WTC11 (cell line): ENCODE measurements at regions not wholly inside any gene's neighbourhood (a gene's known extent, or its start where the extent isn't known, plus 50 kb on each side); places are given as distances from the start of the nearest gene placed in this dataset.

Experiments
- ATAC-seq: fragments of 200-7000 bp; cut with Tn5 transposase; 2 replicates; pipeline ENCODE4 v1.10.0; 2021; ENCODE audit warnings: mild to moderate bottlenecking, moderate library complexity
- CTCF ChIA-PET: fragments of 300-600 bp; sonication (Branson Sonifier 250); formaldehyde crosslinking; loops from one replicate; lab custom pipeline; 2021; ENCODE audit warnings: antibody characterized with exemption; lab: Charles Lee
- POLR2A ChIA-PET: fragments of 350-600 bp; sonication (Branson Sonifier 250); formaldehyde crosslinking; loops from one replicate; lab custom pipeline; 2021; ENCODE audit warnings: antibody characterized with exemption; lab: Charles Lee
- DNase-seq: peaks from one replicate; pipeline ENCODE4 v3.0.0; 2021; ENCODE audit warnings: low spot score
- H3K27ac Mint-ChIP-seq: 2 replicates; pipeline ENCODE4 v1.8.0; 2021; ENCODE audit warnings: mixed read lengths
- H3K27me3 Mint-ChIP-seq: 2 replicates; pipeline ENCODE4 v1.8.0; 2021; ENCODE audit warnings: low read depth, mild to moderate bottlenecking, moderate library complexity, mixed read lengths
- H3K36me3 Mint-ChIP-seq: 2 replicates; pipeline ENCODE4 v1.8.0; 2021; ENCODE audit warnings: mixed read lengths
- H3K4me1 Mint-ChIP-seq: 2 replicates; pipeline ENCODE4 v1.8.0; 2022; ENCODE audit warnings: mixed read lengths
- H3K4me3 Mint-ChIP-seq: 2 replicates; pipeline ENCODE4 v1.8.0; 2021; ENCODE audit warnings: mild to moderate bottlenecking, moderate library complexity, mixed read lengths
- H3K9me3 Mint-ChIP-seq: 2 replicates; pipeline ENCODE4 v1.8.0; 2021; ENCODE audit warnings: mixed read lengths
- ATF1 ChIP-seq: sonication (generic); formaldehyde crosslinking; IDR thresholded peaks from 2 replicates; pipeline ENCODE4 v1.8.1; 2023; ENCODE audit warnings: mild to moderate bottlenecking, moderate library complexity, missing genetic modification reagents
- CREB1 ChIP-seq: sonication (generic); formaldehyde crosslinking; IDR thresholded peaks from 2 replicates; pipeline ENCODE4 v1.8.0; 2023; ENCODE audit warnings: mild to moderate bottlenecking, missing genetic modification reagents
- CREM ChIP-seq: sonication (generic); formaldehyde crosslinking; IDR thresholded peaks from 2 replicates; pipeline ENCODE4 v1.8.1; 2022; ENCODE audit warnings: mild to moderate bottlenecking, missing genetic modification reagents, moderate library complexity
- ETV6 ChIP-seq: sonication (generic); formaldehyde crosslinking; IDR thresholded peaks from 2 replicates; pipeline ENCODE4 v1.8.1; 2022; ENCODE audit warnings: mild to moderate bottlenecking, missing genetic modification reagents
- FOXK1 ChIP-seq: sonication (generic); formaldehyde crosslinking; IDR thresholded peaks from 2 replicates; pipeline ENCODE4 v1.8.0; 2022; ENCODE audit warnings: mild to moderate bottlenecking, moderate library complexity, missing genetic modification reagents
- GRHL2 ChIP-seq: fragments of 250-450 bp; sonication (Bioruptor Pico); IDR thresholded peaks from 2 replicates; pipeline ENCODE4 v1.8.0; 2022; ENCODE audit warnings: mild to moderate bottlenecking, moderate library complexity; ENCODE audit not compliant: insufficient replicate concordance, severe bottlenecking
- JAZF1 ChIP-seq: fragments of 250-450 bp; sonication (Bioruptor Pico); IDR thresholded peaks from 2 replicates; pipeline ENCODE4 v1.9.0; 2021; ENCODE audit warnings: moderate library complexity, mild to moderate bottlenecking, inconsistent platforms
- KAT7 ChIP-seq: sonication (generic); formaldehyde crosslinking; IDR thresholded peaks from 2 replicates; pipeline ENCODE4 v1.8.1; 2023; ENCODE audit warnings: missing genetic modification reagents, mild to moderate bottlenecking, borderline replicate concordance
- NFATC4 ChIP-seq: fragments of 250-450 bp; sonication (Bioruptor Pico); IDR thresholded peaks from 2 replicates; pipeline ENCODE4 v1.9.0; 2021; ENCODE audit warnings: mild to moderate bottlenecking
- OVOL2 ChIP-seq: fragments of 250-450 bp; sonication (Bioruptor Pico); IDR thresholded peaks from 2 replicates; pipeline ENCODE4 v1.9.0; 2021; ENCODE audit warnings: mild to moderate bottlenecking, borderline replicate concordance
- SMAD3 ChIP-seq: sonication (generic); formaldehyde crosslinking; IDR thresholded peaks from 2 replicates; pipeline ENCODE4 v1.8.0; 2022; ENCODE audit warnings: missing genetic modification reagents, mild to moderate bottlenecking, borderline replicate concordance
- SOX15 ChIP-seq: fragments of 250-450 bp; sonication (Bioruptor Pico); IDR thresholded peaks from 2 replicates; pipeline ENCODE4 v1.9.0; 2021; ENCODE audit warnings: mild to moderate bottlenecking
- TEAD4 ChIP-seq: sonication (generic); formaldehyde crosslinking; IDR thresholded peaks from 2 replicates; pipeline ENCODE4 v1.8.0; 2022; ENCODE audit warnings: mild to moderate bottlenecking, missing genetic modification reagents
- ZNF121 ChIP-seq: sonication (generic); formaldehyde crosslinking; IDR thresholded peaks from 2 replicates; pipeline ENCODE4 v1.8.0; 2023; ENCODE audit warnings: missing genetic modification reagents
- ZNF138 ChIP-seq: sonication (generic); formaldehyde crosslinking; conservative IDR thresholded peaks from 2 replicates; pipeline ENCODE4 v1.8.1; 2022; ENCODE audit warnings: mild to moderate bottlenecking, moderate library complexity, missing genetic modification reagents
- ZNF423 ChIP-seq: fragments of 250-450 bp; sonication (Bioruptor Pico); IDR thresholded peaks from 2 replicates; pipeline ENCODE4 v2.1.2; 2022; ENCODE audit warnings: mild to moderate bottlenecking, moderate library complexity
- TF ChIP-seq, protein P1 (sequence below): sonication (generic); formaldehyde crosslinking; IDR thresholded peaks from 2 replicates; pipeline ENCODE4 v1.8.1; 2022; ENCODE audit warnings: mild to moderate bottlenecking, moderate library complexity, missing genetic modification reagents
- TF ChIP-seq, protein P2 (sequence below): fragments of 250-450 bp; sonication (Bioruptor Pico); IDR thresholded peaks from 2 replicates; pipeline ENCODE4 v2.1.2; 2022; ENCODE audit warnings: mild to moderate bottlenecking, moderate library complexity
- TF ChIP-seq, protein P3 (sequence below): sonication (generic); formaldehyde crosslinking; IDR thresholded peaks from 2 replicates; pipeline ENCODE4 v1.8.0; 2022; ENCODE audit warnings: mild to moderate bottlenecking, missing genetic modification reagents
- TF ChIP-seq, protein P4 (sequence below): sonication (generic); formaldehyde crosslinking; conservative IDR thresholded peaks from 2 replicates; pipeline ENCODE4 v1.8.1; 2022; ENCODE audit warnings: mild to moderate bottlenecking, missing genetic modification reagents
- TF ChIP-seq, protein P5 (sequence below): fragments of 250-450 bp; sonication (Bioruptor Pico); IDR thresholded peaks from 2 replicates; pipeline ENCODE4 v1.8.0; 2021; ENCODE audit warnings: mild to moderate bottlenecking
- TF ChIP-seq, protein P6 (sequence below): fragments of 250-450 bp; sonication (Bioruptor Pico); IDR thresholded peaks from 2 replicates; pipeline ENCODE4 v1.9.0; 2021; ENCODE audit warnings: mild to moderate bottlenecking
- TF ChIP-seq, protein P7 (sequence below): fragments of 200-600 bp; IDR thresholded peaks from 2 replicates; pipeline ENCODE4 v1.8.0; 2022; ENCODE audit warnings: antibody characterized with exemption

DNA sequence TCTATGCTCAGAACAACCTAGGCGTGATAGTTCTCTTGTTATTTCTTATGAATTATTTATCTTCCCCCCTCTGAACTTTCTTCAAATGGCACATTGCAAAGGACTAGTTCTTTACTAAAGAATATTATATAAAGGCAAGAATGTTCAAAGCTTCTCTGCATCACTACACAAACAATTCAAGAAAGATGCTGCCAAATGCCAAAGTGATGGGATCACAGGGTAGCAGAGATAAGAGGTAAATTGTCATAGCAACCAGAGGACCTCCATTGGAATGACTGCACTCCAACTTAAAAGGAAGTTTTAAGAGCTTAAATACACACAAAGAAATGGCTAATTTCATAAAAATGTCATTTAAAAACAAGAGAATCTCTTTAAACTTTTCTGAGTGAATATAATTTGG, 72.8 kb downstream of the AQP4 start (continued):
- TF ChIP-seq, protein P1, sequence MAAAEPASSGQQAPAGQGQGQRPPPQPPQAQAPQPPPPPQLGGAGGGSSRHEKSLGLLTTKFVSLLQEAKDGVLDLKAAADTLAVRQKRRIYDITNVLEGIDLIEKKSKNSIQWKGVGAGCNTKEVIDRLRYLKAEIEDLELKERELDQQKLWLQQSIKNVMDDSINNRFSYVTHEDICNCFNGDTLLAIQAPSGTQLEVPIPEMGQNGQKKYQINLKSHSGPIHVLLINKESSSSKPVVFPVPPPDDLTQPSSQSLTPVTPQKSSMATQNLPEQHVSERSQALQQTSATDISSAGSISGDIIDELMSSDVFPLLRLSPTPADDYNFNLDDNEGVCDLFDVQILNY (CRISPR knock-in tag), result no peak
- TF ChIP-seq, protein P2, sequence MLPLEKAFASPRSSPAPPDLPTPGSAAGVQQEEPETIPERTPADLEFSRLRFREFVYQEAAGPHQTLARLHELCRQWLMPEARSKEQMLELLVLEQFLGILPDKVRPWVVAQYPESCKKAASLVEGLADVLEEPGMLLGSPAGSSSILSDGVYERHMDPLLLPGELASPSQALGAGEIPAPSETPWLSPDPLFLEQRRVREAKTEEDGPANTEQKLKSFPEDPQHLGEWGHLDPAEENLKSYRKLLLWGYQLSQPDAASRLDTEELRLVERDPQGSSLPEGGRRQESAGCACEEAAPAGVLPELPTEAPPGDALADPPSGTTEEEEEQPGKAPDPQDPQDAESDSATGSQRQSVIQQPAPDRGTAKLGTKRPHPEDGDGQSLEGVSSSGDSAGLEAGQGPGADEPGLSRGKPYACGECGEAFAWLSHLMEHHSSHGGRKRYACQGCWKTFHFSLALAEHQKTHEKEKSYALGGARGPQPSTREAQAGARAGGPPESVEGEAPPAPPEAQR (CRISPR knock-in tag), result no peak
- TF ChIP-seq ZNF423, result no peak
- no peak for TF ChIP-seq CREM
- TF ChIP-seq, protein P3, sequence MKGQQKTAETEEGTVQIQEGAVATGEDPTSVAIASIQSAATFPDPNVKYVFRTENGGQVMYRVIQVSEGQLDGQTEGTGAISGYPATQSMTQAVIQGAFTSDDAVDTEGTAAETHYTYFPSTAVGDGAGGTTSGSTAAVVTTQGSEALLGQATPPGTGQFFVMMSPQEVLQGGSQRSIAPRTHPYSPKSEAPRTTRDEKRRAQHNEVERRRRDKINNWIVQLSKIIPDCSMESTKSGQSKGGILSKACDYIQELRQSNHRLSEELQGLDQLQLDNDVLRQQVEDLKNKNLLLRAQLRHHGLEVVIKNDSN (CRISPR knock-in tag), result no peak

DNA sequence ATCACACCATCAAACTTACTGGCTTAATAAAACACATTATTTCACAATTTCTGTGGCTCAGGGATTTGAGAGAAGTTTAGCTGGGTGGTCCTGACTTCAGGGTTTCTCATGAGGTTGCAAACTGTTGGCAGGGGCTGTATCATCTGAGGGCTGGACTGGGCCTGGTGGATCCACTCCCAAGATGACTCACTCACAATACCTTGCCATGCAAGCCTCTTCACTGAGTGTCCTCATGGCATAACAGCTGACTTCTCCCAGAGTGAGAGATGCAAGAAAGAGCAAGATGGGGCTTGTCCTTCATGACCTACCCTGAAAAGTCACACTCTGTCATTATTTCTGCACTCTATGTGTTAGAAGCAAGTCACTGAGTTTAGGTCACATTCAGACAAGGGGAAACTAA, 73.8 kb downstream of the AQP4 start:
- CTCF ChIA-PET, result no interaction called here
- H3K4me1 Mint-ChIP-seq, result no peaks in the 10 kb centered on the region
- TF ChIP-seq KAT7 (CRISPR knock-in tag), result no peak
- no peak for TF ChIP-seq GRHL2 (CRISPR knock-in tag)
- no peak for TF ChIP-seq SMAD3 (CRISPR knock-in tag)
- no peak for TF ChIP-seq OVOL2 (CRISPR knock-in tag)
- no peak overlapping the region for H3K4me3 Mint-ChIP-seq
- POLR2A ChIA-PET, result no interaction called here
- no peaks in the 10 kb centered on the region for H3K36me3 Mint-ChIP-seq
- ATAC-seq (no peak), DNase-seq (no peak)
- no peak overlapping the region for H3K27ac Mint-ChIP-seq
- H3K27me3 Mint-ChIP-seq, result no peaks in the 10 kb centered on the region; the same call in 1 of the 2 replicates
- peaks cover 5% of the 10 kb centered on the region for H3K9me3 Mint-ChIP-seq

DNA sequence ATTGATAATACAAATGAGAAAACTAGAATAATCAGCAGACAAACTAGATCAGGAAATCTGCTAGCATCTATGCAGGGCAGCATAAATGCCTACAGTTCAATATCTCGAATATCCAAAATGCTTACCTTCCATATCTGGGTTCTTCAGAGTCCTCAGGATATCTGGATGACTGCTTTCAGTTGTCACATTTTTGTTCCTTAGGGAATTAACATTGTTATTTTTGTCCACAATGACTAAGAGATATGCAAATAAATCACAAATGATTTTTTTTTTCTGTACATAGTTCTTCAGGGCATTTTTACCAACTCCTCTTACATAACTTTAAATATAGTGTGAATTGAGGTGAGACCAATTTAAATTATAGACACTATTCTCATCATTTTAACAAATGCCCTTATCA, 80.9 kb downstream of the AQP4 start:
- peaks cover 26% of the 10 kb centered on the region for H3K4me1 Mint-ChIP-seq
- H3K27ac Mint-ChIP-seq, result no peak overlapping the region
- H3K4me3 Mint-ChIP-seq, result no peak overlapping the region
- no peak for DNase-seq
- ChIA-PET CTCF (no interaction called here), POLR2A (no interaction called here)
- peaks cover 4% of the 10 kb centered on the region for H3K27me3 Mint-ChIP-seq
- H3K9me3 Mint-ChIP-seq, result no peaks in the 10 kb centered on the region
- ATAC-seq, result no peak
- no peaks in the 10 kb centered on the region for H3K36me3 Mint-ChIP-seq
- TF ChIP-seq ETV6, result no peak
- TF ChIP-seq SOX15 (CRISPR knock-in tag), result no peak
- no peak for TF ChIP-seq CREB1 (CRISPR knock-in tag)
- TF ChIP-seq, protein P4, sequence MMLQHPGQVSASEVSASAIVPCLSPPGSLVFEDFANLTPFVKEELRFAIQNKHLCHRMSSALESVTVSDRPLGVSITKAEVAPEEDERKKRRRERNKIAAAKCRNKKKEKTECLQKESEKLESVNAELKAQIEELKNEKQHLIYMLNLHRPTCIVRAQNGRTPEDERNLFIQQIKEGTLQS (CRISPR knock-in tag), result no peak
- TF ChIP-seq, protein P1 (CRISPR knock-in tag), result no peak
- no peak for TF ChIP-seq ZNF138 (CRISPR knock-in tag)
- TF ChIP-seq, protein P5, sequence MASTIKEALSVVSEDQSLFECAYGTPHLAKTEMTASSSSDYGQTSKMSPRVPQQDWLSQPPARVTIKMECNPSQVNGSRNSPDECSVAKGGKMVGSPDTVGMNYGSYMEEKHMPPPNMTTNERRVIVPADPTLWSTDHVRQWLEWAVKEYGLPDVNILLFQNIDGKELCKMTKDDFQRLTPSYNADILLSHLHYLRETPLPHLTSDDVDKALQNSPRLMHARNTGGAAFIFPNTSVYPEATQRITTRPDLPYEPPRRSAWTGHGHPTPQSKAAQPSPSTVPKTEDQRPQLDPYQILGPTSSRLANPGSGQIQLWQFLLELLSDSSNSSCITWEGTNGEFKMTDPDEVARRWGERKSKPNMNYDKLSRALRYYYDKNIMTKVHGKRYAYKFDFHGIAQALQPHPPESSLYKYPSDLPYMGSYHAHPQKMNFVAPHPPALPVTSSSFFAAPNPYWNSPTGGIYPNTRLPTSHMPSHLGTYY (CRISPR knock-in tag), result no peak
- no peak for TF ChIP-seq FOXK1 (CRISPR knock-in tag)
- TF ChIP-seq, protein P6, sequence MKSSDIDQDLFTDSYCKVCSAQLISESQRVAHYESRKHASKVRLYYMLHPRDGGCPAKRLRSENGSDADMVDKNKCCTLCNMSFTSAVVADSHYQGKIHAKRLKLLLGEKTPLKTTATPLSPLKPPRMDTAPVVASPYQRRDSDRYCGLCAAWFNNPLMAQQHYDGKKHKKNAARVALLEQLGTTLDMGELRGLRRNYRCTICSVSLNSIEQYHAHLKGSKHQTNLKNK (CRISPR knock-in tag), result no peak
- no peak for TF ChIP-seq ZNF121
- TF ChIP-seq JAZF1 (CRISPR knock-in tag), result no peak
- TF ChIP-seq NFATC4, result no peak
- no peak for TF ChIP-seq TEAD4 (CRISPR knock-in tag)
- TF ChIP-seq KAT7 (CRISPR knock-in tag), result no peak
- no peak for TF ChIP-seq ATF1 (CRISPR knock-in tag)
- TF ChIP-seq, protein P7, sequence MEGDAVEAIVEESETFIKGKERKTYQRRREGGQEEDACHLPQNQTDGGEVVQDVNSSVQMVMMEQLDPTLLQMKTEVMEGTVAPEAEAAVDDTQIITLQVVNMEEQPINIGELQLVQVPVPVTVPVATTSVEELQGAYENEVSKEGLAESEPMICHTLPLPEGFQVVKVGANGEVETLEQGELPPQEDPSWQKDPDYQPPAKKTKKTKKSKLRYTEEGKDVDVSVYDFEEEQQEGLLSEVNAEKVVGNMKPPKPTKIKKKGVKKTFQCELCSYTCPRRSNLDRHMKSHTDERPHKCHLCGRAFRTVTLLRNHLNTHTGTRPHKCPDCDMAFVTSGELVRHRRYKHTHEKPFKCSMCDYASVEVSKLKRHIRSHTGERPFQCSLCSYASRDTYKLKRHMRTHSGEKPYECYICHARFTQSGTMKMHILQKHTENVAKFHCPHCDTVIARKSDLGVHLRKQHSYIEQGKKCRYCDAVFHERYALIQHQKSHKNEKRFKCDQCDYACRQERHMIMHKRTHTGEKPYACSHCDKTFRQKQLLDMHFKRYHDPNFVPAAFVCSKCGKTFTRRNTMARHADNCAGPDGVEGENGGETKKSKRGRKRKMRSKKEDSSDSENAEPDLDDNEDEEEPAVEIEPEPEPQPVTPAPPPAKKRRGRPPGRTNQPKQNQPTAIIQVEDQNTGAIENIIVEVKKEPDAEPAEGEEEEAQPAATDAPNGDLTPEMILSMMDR, result no peak
